GM13977 (cell line): ENCODE measurements at regions not wholly inside any gene's neighbourhood (a gene's known extent, or its start where the extent isn't known, plus 50 kb on each side); places are given as distances from the start of the nearest gene placed in this dataset.

Source experiments
- DNase-seq: peaks from one replicate; pipeline ENCODE4 v3.0.0; 2012; ENCODE audit warnings: low spot score
- in situ Hi-C: fragments of 300-500 bp; cut with MboI; formaldehyde crosslinking; loops from one replicate; pipeline ENCODE4 v1.12.0; 2022; ENCODE audit warnings: low sequenced_read_pairs, low pct_unique_long_range_greater_than_20kb, mixed read lengths, inconsistent platforms; ENCODE audit not compliant: unreplicated experiment
- TF ChIP-seq, protein P1 (sequence below): IDR thresholded peaks from 2 replicates; pipeline ENCODE4 v1.5.1; 2012; ENCODE audit warnings: mild to moderate bottlenecking, control low read depth; ENCODE audit not compliant: insufficient read depth; ENCODE audit errors: extremely low read depth, missing control alignments

- in situ Hi-C loops: no loop called here
- TF ChIP-seq, protein P1, sequence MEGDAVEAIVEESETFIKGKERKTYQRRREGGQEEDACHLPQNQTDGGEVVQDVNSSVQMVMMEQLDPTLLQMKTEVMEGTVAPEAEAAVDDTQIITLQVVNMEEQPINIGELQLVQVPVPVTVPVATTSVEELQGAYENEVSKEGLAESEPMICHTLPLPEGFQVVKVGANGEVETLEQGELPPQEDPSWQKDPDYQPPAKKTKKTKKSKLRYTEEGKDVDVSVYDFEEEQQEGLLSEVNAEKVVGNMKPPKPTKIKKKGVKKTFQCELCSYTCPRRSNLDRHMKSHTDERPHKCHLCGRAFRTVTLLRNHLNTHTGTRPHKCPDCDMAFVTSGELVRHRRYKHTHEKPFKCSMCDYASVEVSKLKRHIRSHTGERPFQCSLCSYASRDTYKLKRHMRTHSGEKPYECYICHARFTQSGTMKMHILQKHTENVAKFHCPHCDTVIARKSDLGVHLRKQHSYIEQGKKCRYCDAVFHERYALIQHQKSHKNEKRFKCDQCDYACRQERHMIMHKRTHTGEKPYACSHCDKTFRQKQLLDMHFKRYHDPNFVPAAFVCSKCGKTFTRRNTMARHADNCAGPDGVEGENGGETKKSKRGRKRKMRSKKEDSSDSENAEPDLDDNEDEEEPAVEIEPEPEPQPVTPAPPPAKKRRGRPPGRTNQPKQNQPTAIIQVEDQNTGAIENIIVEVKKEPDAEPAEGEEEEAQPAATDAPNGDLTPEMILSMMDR: no peak
- DNase-seq: no peak
Observed at GRCh38 chr3:117928836-117929235, 1105.8 kb downstream of the IGSF11 start.

DNA sequence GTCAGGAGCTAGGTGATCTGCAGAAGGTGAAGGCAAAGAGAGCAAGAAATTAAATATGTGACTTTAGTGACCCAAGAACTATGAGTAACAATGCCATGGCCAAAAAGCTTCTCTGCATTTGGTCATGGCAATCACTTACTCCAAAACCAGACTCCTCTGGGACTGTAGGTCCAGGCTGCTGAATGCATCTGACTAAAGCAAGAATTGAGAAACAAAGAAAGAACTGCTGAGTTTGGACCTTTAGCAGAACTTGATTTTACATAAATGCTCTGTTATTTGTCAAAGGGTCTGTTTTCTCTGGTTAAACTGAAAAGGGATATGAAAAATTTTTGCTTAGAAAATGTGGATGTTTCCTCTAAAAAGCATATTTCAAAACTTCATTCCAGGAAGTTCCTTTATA is 1102.2 kb downstream of the IGSF11 start:
- in situ Hi-C loops: no loop called here
- TF ChIP-seq, protein P1: no peak
- no peak for DNase-seq

DNA sequence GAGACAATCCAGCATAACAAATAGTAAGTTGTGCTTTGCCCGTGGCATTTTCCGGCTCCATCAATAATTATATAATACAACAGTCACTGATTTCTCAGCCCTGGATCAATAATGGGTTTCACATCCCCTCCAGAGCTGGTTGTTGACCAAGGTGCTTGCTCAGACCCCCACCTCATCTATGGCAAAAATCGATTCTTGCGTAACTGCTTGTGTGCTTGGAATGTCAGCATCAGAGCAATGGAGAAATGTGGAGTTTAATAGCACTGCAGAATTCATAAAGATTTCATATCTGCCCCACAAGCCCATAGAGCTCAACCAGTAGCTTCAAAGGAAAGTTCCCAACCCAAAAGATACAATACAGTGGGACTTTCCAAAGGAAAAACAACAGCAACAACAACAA is 1098.5 kb downstream of the IGSF11 start:
- TF ChIP-seq, protein P1: no peak

DNA sequence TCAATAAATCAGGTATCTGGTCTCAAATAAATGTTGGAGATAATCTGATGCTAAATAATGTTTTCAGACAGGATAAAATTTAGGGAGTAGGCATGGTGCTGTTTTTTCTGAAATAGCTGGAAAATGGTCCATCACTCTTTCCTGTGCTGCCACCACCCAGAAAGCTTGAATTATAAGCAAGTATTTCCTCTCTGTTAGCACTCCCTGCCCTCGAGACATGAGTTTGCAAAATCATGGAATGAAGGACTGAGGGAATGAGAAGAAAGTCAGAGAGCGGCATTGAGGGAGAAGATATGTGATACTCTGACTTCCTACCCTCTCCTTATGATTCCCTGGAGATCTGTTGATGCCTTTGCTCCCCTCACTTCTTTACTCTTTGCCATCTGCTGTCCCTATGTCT is 1095.7 kb downstream of the IGSF11 start:
- TF ChIP-seq, protein P1: no peak
- in situ Hi-C loops: no loop called here
- no peak for DNase-seq

More for the DNA sequence above, 1098.5 kb downstream of the IGSF11 start:
- in situ Hi-C loops: no loop called here
- DNase-seq: no peak

DNA sequence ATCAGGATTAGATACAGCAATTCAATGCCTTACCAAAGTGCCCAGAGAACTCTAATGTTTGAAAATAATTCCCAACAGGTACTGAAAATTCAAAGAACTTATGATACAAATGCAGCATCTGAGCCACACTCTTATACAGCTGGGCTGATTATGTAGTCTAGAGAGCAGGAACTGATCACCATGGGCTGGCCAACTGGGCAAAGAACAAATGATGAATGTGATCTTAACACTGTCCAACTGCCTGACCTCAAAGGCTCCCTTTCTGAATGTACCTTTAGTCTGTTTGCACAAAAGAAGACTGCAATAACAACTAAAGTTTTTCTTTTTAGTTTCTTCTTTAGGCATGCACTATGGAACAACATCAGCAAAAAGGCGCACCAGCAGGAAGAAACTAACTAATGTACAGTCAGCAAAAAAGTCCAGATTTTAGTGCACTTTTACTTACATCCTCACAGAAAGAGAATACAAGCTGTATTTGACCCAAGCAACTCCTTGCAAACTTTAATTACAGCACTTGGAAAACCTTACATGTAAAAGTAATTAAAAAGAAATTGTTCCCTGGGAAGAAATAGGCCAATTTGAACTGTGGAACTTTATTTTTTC is 1095.1 kb downstream of the IGSF11 start:
- TF ChIP-seq, protein P1: no peak
- in situ Hi-C loops: no loop called here
- no peak for DNase-seq

DNA sequence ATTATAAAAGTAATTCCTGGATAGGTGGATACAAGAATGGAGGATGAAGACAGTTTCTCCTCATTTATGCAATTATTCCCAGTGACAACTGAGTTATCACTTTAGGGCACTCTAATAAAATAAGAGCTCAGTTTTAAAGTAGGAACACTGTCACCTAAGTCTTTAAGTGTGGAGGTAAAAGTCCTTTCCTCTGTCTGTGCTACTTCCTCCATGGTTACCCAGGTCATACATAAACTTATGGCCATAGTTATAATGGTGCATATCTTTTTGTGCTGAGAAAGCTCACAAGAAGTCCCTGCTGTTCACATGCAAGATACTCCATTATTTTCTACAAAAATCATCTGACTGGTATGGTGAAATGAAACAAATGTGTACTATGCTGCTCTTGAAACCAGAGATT is 1093.6 kb downstream of the IGSF11 start:
- no peak for DNase-seq
- TF ChIP-seq, protein P1: no peak
- in situ Hi-C loops: no loop called here
